SK-N-MC (cell line): ENCODE measurements at regions not wholly inside any gene's neighbourhood (a gene's known extent, or its start where the extent isn't known, plus 50 kb on each side); places are given as distances from the start of the nearest gene placed in this dataset.

Source experiments
- EZH2 ChIP-seq: fragments of 200-600 bp; sonication (generic); IDR thresholded peaks from one replicate; pipeline ENCODE4 v1.6.1; 2017; ENCODE audit warnings: antibody characterized with exemption
- POLR2AphosphoS5 ChIP-seq: IDR thresholded peaks from 2 replicates; pipeline ENCODE4 v1.6.1; 2012; ENCODE audit warnings: mild to moderate bottlenecking, low read depth, low read length, borderline replicate concordance

- no peak for TF ChIP-seq POLR2AphosphoS5
- TF ChIP-seq EZH2, result no peak
Observed at GRCh38 chr1:43044572-43045361, 86.1 kb upstream of the SLC2A1 start.
